Fibroblast of lung (primary cell): ENCODE measurements at regions not wholly inside any gene's neighbourhood (a gene's known extent, or its start where the extent isn't known, plus 50 kb on each side); places are given as distances from the start of the nearest gene placed in this dataset.

ENCODE experiments used
- EZH2 ChIP-seq: IDR thresholded peaks from 2 replicates; pipeline ENCODE4 v1.5.1; 2012; ENCODE audit warnings: low read length, control low read depth, mild to moderate bottlenecking; ENCODE audit errors: missing control alignments
- TF ChIP-seq, protein P1 (sequence below), 2 donors: IDR thresholded peaks in 1 of 2; conservative IDR thresholded peaks in 1 of 2; 1 replicate in 1 of 2; 2 replicates in 1 of 2; pipeline ENCODE4 v1.5.1; 2011 to 2012; ENCODE audit warnings: low read length in 2 of 2, control low read depth in 1 of 2, inconsistent platforms in 1 of 2, low read depth in 1 of 2, mild to moderate bottlenecking in 1 of 2

DNA sequence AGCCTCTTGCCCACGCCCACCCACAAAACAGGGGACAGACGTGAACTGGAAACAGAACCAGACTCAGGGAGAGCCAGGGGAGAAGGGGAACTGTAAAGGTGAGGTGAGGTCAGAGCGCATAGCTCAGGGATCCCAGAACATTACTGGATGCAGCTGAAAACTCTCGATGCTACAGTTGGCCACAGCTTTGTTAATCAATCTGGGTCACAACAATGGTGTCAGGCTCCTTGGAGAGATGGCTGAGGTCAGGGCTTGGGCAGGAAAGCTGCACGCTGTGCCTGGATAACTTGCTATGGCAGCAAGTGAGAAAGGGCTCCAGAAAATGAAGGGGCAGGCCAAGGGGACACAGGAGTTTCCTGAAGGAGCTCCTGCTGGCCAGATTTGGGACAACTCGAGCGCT lies 263.3 kb downstream of the TFCP2L1 start:
- TF ChIP-seq, protein P1, sequence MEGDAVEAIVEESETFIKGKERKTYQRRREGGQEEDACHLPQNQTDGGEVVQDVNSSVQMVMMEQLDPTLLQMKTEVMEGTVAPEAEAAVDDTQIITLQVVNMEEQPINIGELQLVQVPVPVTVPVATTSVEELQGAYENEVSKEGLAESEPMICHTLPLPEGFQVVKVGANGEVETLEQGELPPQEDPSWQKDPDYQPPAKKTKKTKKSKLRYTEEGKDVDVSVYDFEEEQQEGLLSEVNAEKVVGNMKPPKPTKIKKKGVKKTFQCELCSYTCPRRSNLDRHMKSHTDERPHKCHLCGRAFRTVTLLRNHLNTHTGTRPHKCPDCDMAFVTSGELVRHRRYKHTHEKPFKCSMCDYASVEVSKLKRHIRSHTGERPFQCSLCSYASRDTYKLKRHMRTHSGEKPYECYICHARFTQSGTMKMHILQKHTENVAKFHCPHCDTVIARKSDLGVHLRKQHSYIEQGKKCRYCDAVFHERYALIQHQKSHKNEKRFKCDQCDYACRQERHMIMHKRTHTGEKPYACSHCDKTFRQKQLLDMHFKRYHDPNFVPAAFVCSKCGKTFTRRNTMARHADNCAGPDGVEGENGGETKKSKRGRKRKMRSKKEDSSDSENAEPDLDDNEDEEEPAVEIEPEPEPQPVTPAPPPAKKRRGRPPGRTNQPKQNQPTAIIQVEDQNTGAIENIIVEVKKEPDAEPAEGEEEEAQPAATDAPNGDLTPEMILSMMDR (conservative IDR thresholded peaks at IDR 0.05 in 1 of 2, IDR thresholded peaks at IDR 0.05 in 1 of 2; ENCODE audit: low read depth in 1 of 2, low read length in 2 of 2) = no peak
- TF ChIP-seq EZH2 = no peak
